ENCODE measurements at regions not wholly inside any gene's neighbourhood (a gene's known extent, or its start where the extent isn't known, plus 50 kb on each side); places are given as distances from the start of the nearest gene placed in this dataset.

- TF ChIP-seq CTCF (IDR thresholded peaks at IDR 0.05; ENCODE audit: low read depth, low read length, poor library complexity, severe bottlenecking) (no peak), EZH2phosphoT487 (IDR thresholded peaks at IDR 0.05; ENCODE audit: borderline replicate concordance, low read length) (no peak)
Observed at GRCh38 chr4:74598611-74599325, 153.8 kb downstream of the AREG start.
